Neural cell (in vitro differentiated cells): ENCODE measurements at regions not wholly inside any gene's neighbourhood (a gene's known extent, or its start where the extent isn't known, plus 50 kb on each side); places are given as distances from the start of the nearest gene placed in this dataset.

Source experiments
- H2AFZ ChIP-seq: fragments of 200-600, 300-800 bp; sonication (generic), shearing (Covaris generic); 2 replicates; pipeline ENCODE4 v1.6.0; 2014; ENCODE audit warnings: low read depth, mild to moderate bottlenecking, antibody characterized with exemption, low read length, moderate library complexity
- H3F3A ChIP-seq: fragments of 200-600 bp; shearing (Covaris generic); 2 replicates; pipeline ENCODE4 v1.6.1; 2016; ENCODE audit warnings: mild to moderate bottlenecking, moderate library complexity, mixed read lengths, antibody characterized with exemption, low read length; ENCODE audit not compliant: insufficient read depth, poor library complexity, severe bottlenecking
- H3K27ac ChIP-seq: fragments of 200-600, 300-800 bp; sonication (generic), shearing (Covaris generic); 2 replicates; pipeline ENCODE4 v1.5.1; 2014; ENCODE audit warnings: mild to moderate bottlenecking, low read length, moderate library complexity
- H3K27me3 ChIP-seq: fragments of 300-800, 200-600 bp; sonication (generic), shearing (Covaris generic); 2 replicates; pipeline ENCODE4 v1.6.0; 2014; ENCODE audit warnings: mild to moderate bottlenecking, low read depth, low read length, moderate library complexity; ENCODE audit not compliant: insufficient read depth
- H3K36me3 ChIP-seq: fragments of 300-800, 200-600 bp; sonication (generic), shearing (Covaris generic); 2 replicates; pipeline ENCODE4 v1.5.1; 2014; ENCODE audit warnings: mild to moderate bottlenecking, antibody characterized with exemption, low read length, moderate library complexity; ENCODE audit not compliant: insufficient read depth
- H3K4me2 ChIP-seq: fragments of 300-800, 200-600 bp; sonication (generic), shearing (Covaris generic); 2 replicates; pipeline ENCODE4 v1.6.0; 2014; ENCODE audit warnings: mild to moderate bottlenecking, low read length
- H3K4me3 ChIP-seq: fragments of 300-800, 200-600 bp; sonication (generic), shearing (Covaris generic); 2 replicates; pipeline ENCODE4 v1.5.1; 2014; ENCODE audit warnings: mild to moderate bottlenecking, low read length, moderate library complexity
- H3K79me2 ChIP-seq: fragments of 200-600 bp; shearing (Covaris generic); replicated peaks from 2 replicates; pipeline ENCODE4 v1.6.0; 2014; ENCODE audit warnings: mild to moderate bottlenecking, low read length, moderate library complexity; ENCODE audit not compliant: insufficient read depth
- H3K9ac ChIP-seq: fragments of 300-800, 200-600 bp; sonication (generic), shearing (Covaris generic); 2 replicates; pipeline ENCODE4 v1.6.1; 2016; ENCODE audit warnings: mild to moderate bottlenecking, low read length, mixed read lengths
- H3K9me2 ChIP-seq: fragments of 200-600 bp; shearing (Covaris generic); 2 replicates; pipeline ENCODE4 v1.6.1; 2016; ENCODE audit warnings: mild to moderate bottlenecking, low read length, mixed read lengths; ENCODE audit not compliant: insufficient read depth
- H3K9me3 ChIP-seq: fragments of 200-600, 300-800 bp; sonication (generic), shearing (Covaris generic); 2 replicates; pipeline ENCODE4 v1.6.1; 2016; ENCODE audit warnings: mild to moderate bottlenecking, mixed run types, low read length, moderate library complexity, mixed read lengths
- H4K20me1 ChIP-seq: fragments of 200-600 bp; shearing (Covaris generic); 2 replicates; pipeline ENCODE4 v1.6.1; 2016; ENCODE audit warnings: mild to moderate bottlenecking, mixed run types; ENCODE audit not compliant: insufficient read depth
- CTCF ChIP-seq: fragments of 450-650 bp; IDR thresholded peaks from 2 replicates; pipeline ENCODE4 v1.5.1; 2014; ENCODE audit warnings: antibody characterized with exemption, mild to moderate bottlenecking, moderate library complexity; ENCODE audit not compliant: poor library complexity, severe bottlenecking
- EP300 ChIP-seq: fragments of 450-650 bp; conservative IDR thresholded peaks from 2 replicates; pipeline ENCODE4 v1.6.1; 2014; ENCODE audit warnings: antibody characterized with exemption, mild to moderate bottlenecking, moderate library complexity; ENCODE audit not compliant: poor library complexity, severe bottlenecking
- EZH2 ChIP-seq: fragments of 200-600, 300-800 bp; shearing (Covaris generic), sonication (generic); IDR thresholded peaks from 2 replicates; pipeline ENCODE4 v1.6.1; 2014; ENCODE audit warnings: antibody characterized with exemption, low read length, borderline replicate concordance, mild to moderate bottlenecking; ENCODE audit not compliant: insufficient read depth, poor library complexity, severe bottlenecking
- MXI1 ChIP-seq: fragments of 450-650 bp; conservative IDR thresholded peaks from 2 replicates; pipeline ENCODE4 v1.6.1; 2014; ENCODE audit warnings: antibody characterized with exemption, mild to moderate bottlenecking; ENCODE audit not compliant: poor library complexity, severe bottlenecking
- POLR2AphosphoS5 ChIP-seq: IDR thresholded peaks from 2 replicates; pipeline ENCODE4 v1.6.1; 2012
- RAD21 ChIP-seq: fragments of 450-650 bp; conservative IDR thresholded peaks from 2 replicates; pipeline ENCODE4 v1.6.1; 2014; ENCODE audit warnings: antibody characterized with exemption, mild to moderate bottlenecking, moderate library complexity
- REST ChIP-seq: IDR thresholded peaks from 2 replicates; pipeline ENCODE4 v1.6.1; 2012; ENCODE audit warnings: borderline replicate concordance
- SMC3 ChIP-seq: fragments of 450-650 bp; conservative IDR thresholded peaks from 2 replicates; pipeline ENCODE4 v1.6.1; 2014; ENCODE audit warnings: antibody characterized with exemption, mild to moderate bottlenecking, moderate library complexity; ENCODE audit not compliant: poor library complexity
- TAF1 ChIP-seq: IDR thresholded peaks from 2 replicates; pipeline ENCODE4 v1.6.1; 2012; ENCODE audit warnings: low read depth

GRCh38 chr4:162847945-162848549, 318.6 kb downstream of the NAF1 start:
- Histone ChIP-seq H3K79me2 (no peaks in the 10 kb centered on the region), H2AFZ (no peak overlapping the region), H3K9ac (no peak overlapping the region), H3F3A (no peaks in the 10 kb centered on the region), H3K9me2 (no peaks in the 10 kb centered on the region), H3K27me3 (no peaks in the 10 kb centered on the region), H3K36me3 (no peaks in the 10 kb centered on the region), H4K20me1 (no peaks in the 10 kb centered on the region), H3K27ac (no peak overlapping the region), H3K4me3 (no peak overlapping the region), H3K9me3 (no peaks in the 10 kb centered on the region), H3K4me2 (no peak overlapping the region)
- TF ChIP-seq EP300, result no peak
- TF ChIP-seq REST, result no peak
- TF ChIP-seq TAF1, result no peak
- no peak for TF ChIP-seq SMC3
- no peak for TF ChIP-seq RAD21
- no peak for TF ChIP-seq POLR2AphosphoS5
- no peak for TF ChIP-seq MXI1
- no peak for TF ChIP-seq EZH2
- TF ChIP-seq CTCF, result no peak

GRCh38 chr4:162841753-162842152, 324.9 kb downstream of the NAF1 start:
- Histone ChIP-seq H3K4me3 (no peak overlapping the region), H2AFZ (no peak overlapping the region), H3K27ac (no peak overlapping the region), H3K36me3 (no peaks in the 10 kb centered on the region), H4K20me1 (no peaks in the 10 kb centered on the region), H3F3A (no peaks in the 10 kb centered on the region), H3K27me3 (no peaks in the 10 kb centered on the region), H3K79me2 (no peaks in the 10 kb centered on the region), H3K9ac (no peak overlapping the region), H3K9me2 (no peaks in the 10 kb centered on the region), H3K9me3 (no peaks in the 10 kb centered on the region), H3K4me2 (no peak overlapping the region)
- TF ChIP-seq MXI1, result no peak
- TF ChIP-seq TAF1, result no peak
- no peak for TF ChIP-seq POLR2AphosphoS5
- TF ChIP-seq EP300, result no peak
- TF ChIP-seq EZH2, result no peak
- TF ChIP-seq CTCF, result no peak
- no peak for TF ChIP-seq SMC3
- TF ChIP-seq RAD21, result no peak
- TF ChIP-seq REST, result no peak
